Hepatocyte (in vitro differentiated cells): ENCODE measurements at regions not wholly inside any gene's neighbourhood (a gene's known extent, or its start where the extent isn't known, plus 50 kb on each side); places are given as distances from the start of the nearest gene placed in this dataset.

Experiments used
- EZH2 ChIP-seq: fragments of 200-600 bp; sonication (generic); IDR thresholded peaks from 2 replicates; pipeline ENCODE4 v1.6.1; 2016; ENCODE audit warnings: antibody characterized with exemption, mild to moderate bottlenecking, borderline replicate concordance
- EZH2phosphoT487 ChIP-seq: fragments of 200-600 bp; sonication (generic); IDR thresholded peaks from one replicate; pipeline ENCODE4 v1.6.1; 2018; ENCODE audit warnings: antibody characterized with exemption, mild to moderate bottlenecking, low read depth, moderate library complexity; ENCODE audit not compliant: unreplicated experiment, severe bottlenecking
- TF ChIP-seq, protein P1 (sequence below): fragments of 200-600 bp; sonication (generic); IDR thresholded peaks from 2 replicates; pipeline ENCODE4 v1.5.1; 2016; ENCODE audit warnings: antibody characterized with exemption, mild to moderate bottlenecking; ENCODE audit not compliant: poor library complexity

DNA sequence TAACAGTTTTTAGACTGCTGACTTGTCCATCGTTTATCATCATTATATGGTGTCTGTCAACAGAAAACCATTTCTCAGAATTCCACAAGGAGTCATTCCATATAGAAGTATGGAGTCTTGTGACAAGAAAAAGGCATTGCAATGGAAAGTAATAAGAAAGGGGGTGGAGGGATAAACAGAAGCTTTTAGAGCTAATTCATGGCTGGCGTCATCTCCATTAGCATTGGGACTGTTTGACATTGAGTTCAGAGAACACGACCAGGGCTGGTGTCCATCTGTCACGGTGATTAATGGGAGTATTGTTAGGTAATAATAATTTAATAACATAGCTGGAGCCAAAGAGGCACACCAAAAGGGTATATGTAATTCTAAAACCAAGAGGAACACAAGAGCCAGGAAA is 101.9 kb upstream of the SFRP2 start:
- TF ChIP-seq, protein P1, sequence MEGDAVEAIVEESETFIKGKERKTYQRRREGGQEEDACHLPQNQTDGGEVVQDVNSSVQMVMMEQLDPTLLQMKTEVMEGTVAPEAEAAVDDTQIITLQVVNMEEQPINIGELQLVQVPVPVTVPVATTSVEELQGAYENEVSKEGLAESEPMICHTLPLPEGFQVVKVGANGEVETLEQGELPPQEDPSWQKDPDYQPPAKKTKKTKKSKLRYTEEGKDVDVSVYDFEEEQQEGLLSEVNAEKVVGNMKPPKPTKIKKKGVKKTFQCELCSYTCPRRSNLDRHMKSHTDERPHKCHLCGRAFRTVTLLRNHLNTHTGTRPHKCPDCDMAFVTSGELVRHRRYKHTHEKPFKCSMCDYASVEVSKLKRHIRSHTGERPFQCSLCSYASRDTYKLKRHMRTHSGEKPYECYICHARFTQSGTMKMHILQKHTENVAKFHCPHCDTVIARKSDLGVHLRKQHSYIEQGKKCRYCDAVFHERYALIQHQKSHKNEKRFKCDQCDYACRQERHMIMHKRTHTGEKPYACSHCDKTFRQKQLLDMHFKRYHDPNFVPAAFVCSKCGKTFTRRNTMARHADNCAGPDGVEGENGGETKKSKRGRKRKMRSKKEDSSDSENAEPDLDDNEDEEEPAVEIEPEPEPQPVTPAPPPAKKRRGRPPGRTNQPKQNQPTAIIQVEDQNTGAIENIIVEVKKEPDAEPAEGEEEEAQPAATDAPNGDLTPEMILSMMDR, result no peak
- no peak for TF ChIP-seq EZH2
- no peak for TF ChIP-seq EZH2phosphoT487
